Neuronal stem cell (in vitro differentiated cells): ENCODE measurements at regions not wholly inside any gene's neighbourhood (a gene's known extent, or its start where the extent isn't known, plus 50 kb on each side); places are given as distances from the start of the nearest gene placed in this dataset.

Source experiments
- DNase-seq: peaks from one replicate; pipeline ENCODE4 v3.0.0-alpha.2; 2013; ENCODE audit warnings: low spot score
- H2AFZ ChIP-seq: one replicate; pipeline ENCODE4 v1.6.1; 2013; ENCODE audit warnings: mild to moderate bottlenecking, low read length, inconsistent platforms
- H2AK5ac ChIP-seq: 2 replicates; pipeline ENCODE4 v1.6.1; 2013; ENCODE audit warnings: low read depth, mild to moderate bottlenecking, inconsistent platforms, low read length, moderate library complexity, mixed read lengths
- H2BK120ac ChIP-seq: 2 replicates; pipeline ENCODE4 v1.6.1; 2013; ENCODE audit warnings: low read depth, mild to moderate bottlenecking, inconsistent platforms, low read length, moderate library complexity, mixed read lengths
- H2BK12ac ChIP-seq: one replicate; pipeline ENCODE4 v1.6.1; 2013; ENCODE audit warnings: low read length, inconsistent platforms
- H2BK15ac ChIP-seq: 2 replicates; pipeline ENCODE4 v1.6.1; 2013; ENCODE audit warnings: mild to moderate bottlenecking, low read length, inconsistent platforms, mixed read lengths
- H2BK5ac ChIP-seq: one replicate; pipeline ENCODE4 v1.6.1; 2013; ENCODE audit warnings: inconsistent platforms, mild to moderate bottlenecking, low read length, moderate library complexity
- H3K14ac ChIP-seq: one replicate; pipeline ENCODE4 v1.6.1; 2013; ENCODE audit warnings: low read length, inconsistent platforms
- H3K18ac ChIP-seq: 2 replicates; pipeline ENCODE4 v1.6.1; 2013; ENCODE audit warnings: low read length, inconsistent platforms
- H3K23ac ChIP-seq: 2 replicates; pipeline ENCODE4 v1.6.1; 2013; ENCODE audit warnings: low read depth, mild to moderate bottlenecking, mixed read lengths, low read length, inconsistent platforms; ENCODE audit not compliant: poor library complexity
- H3K27ac ChIP-seq: replicated peaks from 3 replicates; pipeline ENCODE4 v1.5.1; 2013; ENCODE audit warnings: low read length, inconsistent platforms
- H3K27me3 ChIP-seq, 3 experiments: 2 replicates each; pipeline ENCODE4 v1.6.1; 2013; ENCODE audit warnings: low read length in 3 of 3, mild to moderate bottlenecking in 2 of 3, inconsistent platforms in 1 of 3, low read depth in 1 of 3, mixed read lengths in 1 of 3, moderate library complexity in 1 of 3; ENCODE audit not compliant: control insufficient read depth in 3 of 3, insufficient read depth in 3 of 3
- H3K36me3 ChIP-seq, 2 donors: replicated peaks in 1 of 2; 2 replicates each; pipeline ENCODE4 v1.6.1; 2013; ENCODE audit warnings: low read length in 2 of 2; ENCODE audit not compliant: control insufficient read depth in 2 of 2, insufficient read depth in 2 of 2
- H3K4ac ChIP-seq: 2 replicates; pipeline ENCODE4 v1.6.1; 2013; ENCODE audit warnings: inconsistent platforms, mild to moderate bottlenecking, low read length, moderate library complexity
- H3K4me1 ChIP-seq, 2 donors: 1 replicate in 1 of 2; 2 replicates in 1 of 2; pipeline ENCODE4 v1.6.1; 2013; ENCODE audit warnings: low read length in 2 of 2, low read depth in 1 of 2; ENCODE audit not compliant: control insufficient read depth in 2 of 2, insufficient read depth in 1 of 2
- H3K4me2 ChIP-seq: one replicate; pipeline ENCODE4 v1.6.1; 2013; ENCODE audit warnings: mild to moderate bottlenecking, low read length, inconsistent platforms; ENCODE audit not compliant: insufficient read depth, poor library complexity, severe bottlenecking
- H3K4me3 ChIP-seq, 2 donors: 2 replicates each; pipeline ENCODE4 v1.5.1; 2013; ENCODE audit warnings: low read length in 2 of 2, mild to moderate bottlenecking in 2 of 2, inconsistent platforms in 1 of 2, moderate library complexity in 1 of 2
- H3K79me1 ChIP-seq: one replicate; pipeline ENCODE4 v1.6.1; 2013; ENCODE audit warnings: low read depth, mild to moderate bottlenecking, inconsistent platforms, low read length, moderate library complexity
- H3K9ac ChIP-seq: one replicate; pipeline ENCODE4 v1.6.1; 2013; ENCODE audit warnings: mild to moderate bottlenecking, low read depth, low read length, inconsistent platforms; ENCODE audit not compliant: poor library complexity
- H3K9me3 ChIP-seq, 2 donors: replicated peaks in 1 of 2; 2 replicates each; pipeline versions ENCODE3 to v1.6.1; 2013; ENCODE audit warnings: low read length in 2 of 2, mild to moderate bottlenecking in 2 of 2, inconsistent platforms in 1 of 2, low read depth in 1 of 2, mixed read lengths in 1 of 2, moderate library complexity in 1 of 2; ENCODE audit not compliant: control insufficient read depth in 2 of 2, insufficient read depth in 1 of 2
- H4K8ac ChIP-seq: one replicate; pipeline ENCODE4 v1.6.1; 2013; ENCODE audit warnings: low read depth, mild to moderate bottlenecking, inconsistent platforms, low read length, moderate library complexity
- H4K91ac ChIP-seq: one replicate; pipeline ENCODE4 v1.6.1; 2013; ENCODE audit warnings: low read length, low read depth, mild to moderate bottlenecking, inconsistent platforms; ENCODE audit not compliant: poor library complexity
- WGBS, 2 donors: extraction: QIAGEN DNeasy Blood & Tissue Kit; methylation state at CpG; one replicate each; pipeline ENCODE4 v1.1.7; 2013; ENCODE audit warnings: missing lambda C conversion rate in 2 of 2, mixed read lengths in 1 of 2; ENCODE audit not compliant: insufficient read length in 2 of 2, insufficient replicate concordance in 1 of 2; ENCODE audit errors: extremely low coverage in 2 of 2; 5-methylcytosine and 5-hydroxymethylcytosine counted together

DNA sequence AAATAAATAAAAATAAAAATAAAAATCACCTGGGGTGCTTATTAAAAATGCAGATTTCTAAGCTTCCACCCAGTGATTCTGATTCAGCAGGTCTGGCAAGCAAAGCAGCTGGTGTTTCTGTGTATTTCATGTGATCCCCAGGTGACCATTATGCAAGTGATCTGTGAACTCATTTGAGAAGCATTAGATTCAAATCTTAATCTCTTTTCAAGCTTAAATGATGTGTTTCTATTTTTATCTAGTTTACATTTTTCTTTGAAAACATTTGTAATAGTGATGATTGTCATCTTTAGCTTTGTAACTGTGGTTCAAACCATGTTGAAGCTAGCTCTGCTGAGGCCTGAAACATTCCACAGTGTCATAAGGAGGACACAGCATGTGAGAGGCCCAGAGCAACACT, 804.8 kb upstream of the ZNF608 start:
- DNase-seq: no peak

DNA sequence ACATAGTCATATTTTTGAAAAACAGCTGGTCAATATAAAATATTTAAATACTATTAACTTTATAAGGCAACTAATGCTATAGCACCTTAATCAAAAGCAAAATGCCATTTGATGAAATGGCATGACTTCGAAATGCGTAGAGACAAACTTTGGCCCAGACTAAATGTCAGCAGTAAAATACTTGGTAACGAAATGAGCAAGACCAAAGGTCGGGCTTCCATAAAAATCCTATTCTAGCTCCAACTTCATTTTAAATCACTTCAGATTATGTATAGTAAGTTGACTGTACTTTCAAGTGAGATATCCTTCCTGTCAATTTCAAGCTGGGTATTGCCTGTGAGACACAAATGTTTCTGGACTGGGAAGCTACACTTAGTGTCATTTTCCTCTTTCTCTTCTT, 805.4 kb upstream of the ZNF608 start:
- peaks cover 7 to 30% of the 10 kb centered on the region in 2 donors for H3K4me1 ChIP-seq
- no peaks in the 10 kb centered on the region for H3K9me3 ChIP-seq
- H3K4me3 ChIP-seq: no peak overlapping the region
- H2BK12ac ChIP-seq: no peak overlapping the region
- H3K36me3 ChIP-seq: no peaks in the 10 kb centered on the region
- no peak overlapping the region for H3K27ac ChIP-seq
- H2BK5ac ChIP-seq: no peak overlapping the region
- no peak overlapping the region for H2BK120ac ChIP-seq
- H2AK5ac ChIP-seq: no peak overlapping the region
- H3K14ac ChIP-seq: no peak overlapping the region
- H3K4ac ChIP-seq: no peak overlapping the region
- no CpG with 5 or more reads among the region's 4 CpGs for WGBS, 2 donors
- no peak overlapping the region for H4K91ac ChIP-seq
- no peak overlapping the region for H3K4me2 ChIP-seq
- H3K27me3 ChIP-seq: no peaks in the 10 kb centered on the region
- no peak overlapping the region for H3K23ac ChIP-seq
- no peak overlapping the region for H2BK15ac ChIP-seq
- no peak overlapping the region for H3K18ac ChIP-seq
- no peak overlapping the region for H3K9ac ChIP-seq
- no peak overlapping the region for H4K8ac ChIP-seq
- no peak overlapping the region for H2AFZ ChIP-seq
- H3K79me1 ChIP-seq: no peaks in the 10 kb centered on the region
- DNase-seq: no peak

More for the DNA sequence above, 804.8 kb upstream of the ZNF608 start:
- no peak overlapping the region for H3K9ac ChIP-seq
- H4K91ac ChIP-seq: no peak overlapping the region
- H2BK5ac ChIP-seq: no peak overlapping the region
- H2BK120ac ChIP-seq: no peak overlapping the region
- peaks cover 7 to 30% of the 10 kb centered on the region in 2 donors for H3K4me1 ChIP-seq
- H3K4me3 ChIP-seq: no peak overlapping the region
- no peaks in the 10 kb centered on the region for H3K79me1 ChIP-seq
- H2BK15ac ChIP-seq: no peak overlapping the region
- H2AK5ac ChIP-seq: no peak overlapping the region
- no peak overlapping the region for H3K18ac ChIP-seq
- H3K4me2 ChIP-seq: no peak overlapping the region
- H2AFZ ChIP-seq: no peak overlapping the region
- H3K27ac ChIP-seq: no peak overlapping the region
- H3K27me3 ChIP-seq: no peaks in the 10 kb centered on the region
- no peaks in the 10 kb centered on the region for H3K9me3 ChIP-seq
- H2BK12ac ChIP-seq: no peak overlapping the region
- H3K4ac ChIP-seq: no peak overlapping the region
- H3K14ac ChIP-seq: no peak overlapping the region
- H3K36me3 ChIP-seq: no peaks in the 10 kb centered on the region
- no peak overlapping the region for H4K8ac ChIP-seq
- no peak overlapping the region for H3K23ac ChIP-seq

DNA sequence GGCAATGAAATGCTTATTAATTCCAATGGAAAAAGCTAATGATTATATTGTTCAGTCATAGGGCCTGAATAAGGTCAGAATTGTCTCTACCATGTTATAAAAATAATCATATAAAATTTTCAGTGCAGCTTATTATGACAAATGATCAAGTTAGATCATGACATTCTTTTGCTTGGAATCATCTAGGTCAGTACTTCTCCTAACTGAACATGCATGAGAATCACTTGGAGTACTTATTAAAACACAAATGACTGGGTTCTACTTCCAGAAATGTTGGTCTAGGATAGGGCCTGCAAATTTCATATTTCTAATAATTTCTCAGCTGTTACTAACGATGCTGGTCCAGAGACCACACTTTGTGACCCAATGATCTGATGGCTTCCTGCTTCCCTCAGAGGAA, 806.0 kb upstream of the ZNF608 start:
- H3K9me3 ChIP-seq: no peaks in the 10 kb centered on the region
- no peak overlapping the region for H2AK5ac ChIP-seq
- no peak for DNase-seq
- H2BK15ac ChIP-seq: no peak overlapping the region
- H3K36me3 ChIP-seq: no peaks in the 10 kb centered on the region
- no peak overlapping the region for H3K14ac ChIP-seq
- no peak overlapping the region for H4K91ac ChIP-seq
- no peak overlapping the region for H3K4me2 ChIP-seq
- no peak overlapping the region for H3K18ac ChIP-seq
- no peak overlapping the region for H2BK120ac ChIP-seq
- peaks cover 7 to 30% of the 10 kb centered on the region in 2 donors for H3K4me1 ChIP-seq
- no peaks in the 10 kb centered on the region for H3K79me1 ChIP-seq
- H3K23ac ChIP-seq: no peak overlapping the region
- H3K27me3 ChIP-seq: no peaks in the 10 kb centered on the region
- no peak overlapping the region for H3K9ac ChIP-seq
- H2BK12ac ChIP-seq: no peak overlapping the region
- H2BK5ac ChIP-seq: no peak overlapping the region
- no peak overlapping the region for H4K8ac ChIP-seq
- H3K27ac ChIP-seq: no peak overlapping the region
- no peak overlapping the region for H3K4me3 ChIP-seq
- WGBS, 2 donors: no CpG with 5 or more reads among the region's 1 CpG
- no peak overlapping the region for H2AFZ ChIP-seq
- H3K4ac ChIP-seq: no peak overlapping the region

DNA sequence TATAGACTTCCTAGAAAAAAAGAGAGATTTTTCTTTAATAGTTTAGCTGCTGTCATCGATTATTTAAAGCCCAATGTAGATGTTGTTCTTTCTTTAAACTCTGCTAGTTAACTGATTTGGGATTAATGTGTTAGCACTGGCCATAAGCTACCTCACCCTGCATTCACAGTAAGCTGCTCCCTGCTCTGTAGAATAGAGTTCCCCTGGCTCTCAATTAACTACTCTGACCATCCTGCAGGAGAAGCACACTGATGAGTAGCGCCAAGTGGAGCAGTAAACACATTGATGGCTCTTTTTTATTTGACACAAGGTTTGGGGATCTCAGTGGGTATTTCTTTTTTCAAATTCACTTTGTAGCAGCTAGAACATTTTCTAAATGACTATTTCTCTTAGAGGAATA, 807.9 kb upstream of the ZNF608 start:
- no peak overlapping the region for H3K9ac ChIP-seq
- no peak overlapping the region for H3K14ac ChIP-seq
- no peak overlapping the region for H2AFZ ChIP-seq
- H3K9me3 ChIP-seq: no peaks in the 10 kb centered on the region
- H3K36me3 ChIP-seq: no peaks in the 10 kb centered on the region
- H3K27me3 ChIP-seq: no peaks in the 10 kb centered on the region
- H3K23ac ChIP-seq: no peak overlapping the region
- H2BK120ac ChIP-seq: no peak overlapping the region
- no peak overlapping the region for H2BK15ac ChIP-seq
- no peak overlapping the region for H2BK5ac ChIP-seq
- no peak overlapping the region for H4K91ac ChIP-seq
- no peak overlapping the region for H3K4me3 ChIP-seq
- H3K18ac ChIP-seq: no peak overlapping the region
- WGBS, 2 donors: no CpG with 5 or more reads among the region's 2 CpGs
- H3K4me2 ChIP-seq: no peak overlapping the region
- H2BK12ac ChIP-seq: no peak overlapping the region
- no peak overlapping the region for H2AK5ac ChIP-seq
- H3K4me1 ChIP-seq: peaks cover 7 to 20% of the 10 kb centered on the region in 2 donors
- no peak for DNase-seq
- no peaks in the 10 kb centered on the region for H3K79me1 ChIP-seq
- H4K8ac ChIP-seq: no peak overlapping the region
- no peak overlapping the region for H3K4ac ChIP-seq
- no peak overlapping the region for H3K27ac ChIP-seq
